Dedifferentiated amniotic fluid mesenchymal stem cell (primary cell): ENCODE measurements at regions not wholly inside any gene's neighbourhood (a gene's known extent, or its start where the extent isn't known, plus 50 kb on each side); places are given as distances from the start of the nearest gene placed in this dataset.

Experiments
- DNase-seq: peaks from one replicate; pipeline ENCODE4 v3.0.0-alpha.2; 2016; ENCODE audit errors: extremely low spot score

- DNase-seq, result no peak
Measured at GRCh38 chr14:98444077-98444476, 827.9 kb downstream of the BCL11B start.

DNA sequence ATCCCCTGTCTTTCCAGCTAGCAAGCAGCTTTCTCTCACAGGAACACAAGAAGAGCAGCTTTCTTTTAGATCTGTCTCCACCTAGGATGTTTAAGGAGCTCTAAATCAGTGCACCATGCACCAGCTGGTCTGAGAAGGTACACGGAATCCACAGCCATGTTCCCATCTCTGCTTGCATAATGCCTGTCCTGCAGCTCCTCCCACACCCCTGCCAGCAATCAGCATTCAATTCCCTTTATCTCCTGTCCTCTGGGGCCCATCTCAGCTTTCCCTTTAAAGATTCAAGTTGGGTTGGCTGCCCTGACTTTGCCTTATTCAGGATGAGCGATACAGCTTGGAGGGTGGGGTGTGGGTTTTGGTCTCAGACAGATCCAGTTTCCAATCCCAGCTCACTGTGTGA lies 826.3 kb downstream of the BCL11B start:
- no peak for DNase-seq

DNA sequence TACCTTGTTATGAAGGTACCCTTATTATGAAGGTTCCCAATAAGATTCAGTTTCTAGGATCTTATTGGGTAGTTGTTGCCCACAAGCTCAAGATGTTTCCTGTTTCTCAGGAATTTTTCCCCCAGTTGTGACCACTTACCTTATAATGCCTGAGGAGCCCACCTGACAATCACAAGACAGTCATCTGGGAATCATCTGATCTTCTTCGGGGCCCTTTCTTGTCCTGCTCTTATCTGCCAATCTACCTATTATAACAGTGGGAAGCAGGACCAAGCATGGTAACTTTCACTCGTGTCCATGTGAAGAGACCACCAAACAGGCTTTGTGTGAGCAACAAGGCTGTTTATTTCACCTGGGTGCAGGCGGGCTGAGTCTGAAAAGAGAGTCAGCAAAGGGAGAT lies 825.5 kb downstream of the BCL11B start:
- DNase-seq, result no peak

DNA sequence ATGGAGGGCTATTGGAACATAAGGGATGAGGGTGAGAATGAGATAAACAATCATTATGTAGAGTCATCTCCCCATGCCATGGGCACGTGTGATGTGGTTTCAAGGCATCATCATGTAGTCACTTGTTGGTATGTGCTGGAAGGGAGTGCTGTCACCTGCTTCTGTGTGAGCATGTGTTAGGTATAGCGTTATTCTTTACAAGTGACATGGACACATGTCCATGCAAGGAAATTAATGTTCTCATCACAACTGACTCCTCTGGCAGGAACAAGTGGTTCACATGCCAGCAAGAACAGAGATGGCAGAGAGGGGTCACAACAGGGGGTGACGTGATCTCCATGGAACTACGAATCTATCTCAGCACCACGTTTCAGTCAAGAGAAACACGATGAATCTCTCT lies 815.8 kb downstream of the BCL11B start:
- no peak for DNase-seq

GRCh38 chr14:98458702-98459101 lies 813.3 kb downstream of the BCL11B start:
- no peak for DNase-seq

- DNase-seq, result no peak
Measured at GRCh38 chr14:98462908-98463307, 809.1 kb downstream of the BCL11B start.

GRCh38 chr14:98466807-98467206 lies 805.2 kb downstream of the BCL11B start:
- DNase-seq, result no peak

GRCh38 chr14:98470663-98471062 lies 801.3 kb downstream of the BCL11B start:
- DNase-seq, result no peak

GRCh38 chr14:98474900-98475299 lies 797.1 kb downstream of the BCL11B start:
- DNase-seq, result no peak

GRCh38 chr14:98477935-98478334 lies 794.1 kb downstream of the BCL11B start:
- DNase-seq, result no peak

GRCh38 chr14:98489115-98489514 lies 782.9 kb downstream of the BCL11B start:
- no peak for DNase-seq

- DNase-seq, result no peak
Measured at GRCh38 chr14:98494582-98494981, 777.4 kb downstream of the BCL11B start.

DNA sequence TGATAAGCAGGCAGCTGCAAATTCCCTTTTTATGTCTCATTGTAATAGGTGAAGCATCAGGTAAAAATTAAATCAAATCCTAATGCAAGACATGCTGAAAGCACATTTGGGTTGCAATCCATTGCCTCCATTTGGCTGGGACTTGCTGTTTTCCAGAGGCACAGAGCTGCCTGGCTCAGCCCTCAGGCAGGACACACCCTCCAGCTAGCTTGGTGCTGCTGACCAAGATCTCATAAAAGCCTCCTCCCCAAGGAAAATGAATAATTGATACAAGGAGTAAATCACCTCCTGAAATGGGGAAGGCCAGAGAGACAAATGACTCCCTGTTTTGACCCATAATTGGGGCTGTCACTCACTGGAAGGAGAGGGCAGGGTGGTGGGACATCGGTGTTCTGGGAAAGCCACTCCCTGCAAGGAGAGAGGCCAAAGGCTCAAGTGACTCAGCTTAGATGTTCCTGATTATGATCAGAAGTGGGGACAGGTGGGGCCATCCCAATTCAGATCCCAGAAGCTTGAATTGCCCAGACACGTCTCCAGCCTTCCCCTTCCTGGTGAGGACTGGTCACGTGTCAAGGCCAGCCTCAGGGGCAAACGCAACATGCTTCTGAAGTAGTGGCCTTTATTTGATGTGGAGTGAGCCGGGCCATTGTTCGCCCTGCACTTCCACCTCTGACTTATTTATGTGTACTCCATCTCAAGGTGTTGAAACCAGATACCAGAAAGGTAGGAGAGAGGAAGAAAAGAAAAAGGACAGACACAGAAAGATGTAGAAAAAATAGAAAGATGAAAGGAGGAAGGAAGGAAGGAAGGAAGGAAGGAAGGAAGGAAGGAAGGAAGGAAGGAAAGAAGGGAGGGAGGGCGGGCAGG lies 773.7 kb downstream of the BCL11B start:
- DNase-seq, result peak; percentile 1

DNA sequence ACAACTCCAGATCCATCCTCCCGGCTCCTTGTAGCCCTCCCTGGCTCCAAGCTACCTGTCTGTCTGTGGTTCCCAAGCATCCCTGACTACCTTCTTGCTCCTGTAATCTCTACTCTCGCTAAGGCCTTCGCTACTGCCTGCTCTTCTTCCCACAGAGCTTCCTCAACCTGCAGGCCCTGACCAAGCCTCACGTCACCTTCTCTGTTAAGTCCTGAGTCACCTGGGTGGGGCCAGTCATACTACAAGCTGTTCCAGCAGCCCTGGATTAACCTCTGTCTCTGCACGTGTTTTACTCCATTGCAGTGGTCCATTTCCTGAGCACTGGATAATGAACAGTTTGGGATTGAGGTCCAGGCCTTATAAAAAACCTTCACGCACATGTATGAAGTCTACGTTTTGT lies 770.7 kb downstream of the BCL11B start:
- DNase-seq, result no peak

GRCh38 chr14:98501836-98502235 lies 770.2 kb downstream of the BCL11B start:
- no peak for DNase-seq

DNA sequence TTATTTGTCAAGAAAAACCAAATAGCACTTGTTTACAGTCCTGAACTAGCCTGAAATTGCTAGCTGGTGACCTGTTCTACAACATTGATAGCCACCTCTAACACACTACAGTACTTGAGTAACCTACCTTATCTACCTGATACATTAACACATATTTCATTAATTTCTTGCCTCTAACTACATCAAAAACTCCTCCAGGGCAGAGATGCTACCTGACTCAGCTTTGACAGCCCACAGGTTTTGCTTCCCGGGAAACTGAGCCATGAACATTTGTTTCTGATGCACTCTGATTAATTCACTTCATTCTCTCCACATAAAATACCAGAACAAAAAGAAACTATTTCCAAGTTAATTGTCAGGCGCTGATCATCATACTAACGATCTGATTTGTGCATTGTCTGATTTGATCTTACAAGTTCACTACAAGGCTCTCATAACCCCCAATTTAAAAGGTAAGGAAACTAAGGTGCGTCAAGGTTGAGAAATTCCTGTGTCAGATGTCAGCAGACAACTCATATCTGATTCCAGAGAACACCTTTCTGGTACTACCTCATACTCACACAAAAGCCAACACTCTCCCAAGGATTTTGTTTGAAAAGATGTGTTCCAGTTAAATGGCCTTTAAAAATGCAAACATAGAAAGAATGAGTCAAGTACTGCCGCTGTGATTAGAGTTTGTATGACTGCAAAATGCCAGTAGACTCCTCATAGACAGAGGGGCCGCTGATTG lies 768.7 kb downstream of the BCL11B start:
- DNase-seq, result no peak

- DNase-seq, result no peak
Measured at GRCh38 chr14:98507264-98507663, 764.7 kb downstream of the BCL11B start.

DNA sequence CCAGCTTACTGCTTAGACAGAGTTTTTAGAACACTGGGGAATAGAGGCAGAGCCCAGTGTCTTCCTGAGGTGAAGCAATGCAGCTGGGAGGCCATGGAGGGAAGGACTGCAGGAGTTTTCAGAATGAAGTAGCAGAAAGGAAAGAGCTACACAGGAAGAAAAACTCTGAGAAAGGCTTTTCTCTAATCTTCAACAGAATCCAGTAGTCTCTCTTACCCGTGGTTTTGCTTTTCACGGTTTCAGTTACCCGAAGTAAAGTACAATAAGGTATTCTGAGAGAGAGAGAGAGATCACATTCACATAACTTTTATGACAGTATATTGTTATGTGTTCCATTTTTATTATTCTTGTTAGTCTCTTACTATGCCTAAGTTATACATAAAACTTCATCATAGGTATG lies 761.6 kb downstream of the BCL11B start:
- no peak for DNase-seq

DNA sequence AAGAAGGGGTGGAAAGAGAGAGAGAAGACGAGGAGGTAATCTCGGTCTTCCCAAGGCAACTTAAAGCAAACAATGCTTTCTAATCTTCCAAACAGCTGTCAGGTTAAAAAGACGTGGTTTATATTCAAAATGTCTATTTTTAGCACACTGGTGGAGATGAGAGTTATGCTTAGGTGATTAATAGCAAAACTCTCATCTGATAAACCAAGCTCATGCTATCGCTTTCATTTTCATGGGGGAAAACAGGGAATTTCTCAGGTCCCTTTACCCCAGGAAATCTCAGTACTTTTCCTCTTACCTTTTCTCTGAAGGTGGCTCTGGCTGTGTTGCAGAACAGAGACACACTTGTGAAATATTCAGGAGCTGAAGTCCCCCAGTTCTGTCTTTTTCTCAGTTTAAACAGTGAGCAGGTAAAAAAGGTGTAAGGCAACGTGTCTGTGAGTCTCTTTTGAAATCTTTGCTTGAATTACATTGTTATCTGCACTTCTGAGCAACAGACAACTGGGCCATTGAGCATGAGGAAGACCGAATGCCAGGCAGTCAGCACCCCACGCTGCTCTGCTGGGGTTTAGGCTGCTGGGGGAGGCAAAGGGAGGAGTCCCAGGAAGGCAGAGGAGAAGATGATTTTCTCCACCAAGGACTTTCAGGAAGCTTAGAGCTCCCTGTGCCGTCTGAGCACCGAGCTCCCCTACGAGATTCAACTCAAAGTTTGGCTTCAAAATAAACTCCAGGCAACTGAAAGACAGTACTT lies 759.3 kb downstream of the BCL11B start:
- DNase-seq, result no peak

DNA sequence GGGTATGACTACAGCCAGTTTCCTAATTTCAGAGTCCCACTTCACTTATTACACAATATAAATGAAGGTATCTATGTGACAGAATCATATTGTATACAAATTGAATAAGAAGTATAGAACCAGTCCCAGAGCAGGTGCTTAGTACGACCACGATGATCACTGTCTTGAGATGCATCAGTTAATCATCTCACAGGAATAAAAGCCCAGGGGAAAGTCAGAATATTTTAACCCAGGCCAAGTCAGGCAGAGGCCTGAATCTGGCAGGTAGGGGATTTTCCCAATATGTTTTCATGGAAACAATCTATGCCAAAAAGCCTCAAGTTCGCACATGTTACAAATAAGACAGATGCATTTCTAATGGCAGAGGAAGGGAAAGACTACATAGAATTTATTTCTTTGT lies 758.4 kb downstream of the BCL11B start:
- no peak for DNase-seq

GRCh38 chr14:98514016-98514415 lies 758.0 kb downstream of the BCL11B start:
- DNase-seq, result no peak

GRCh38 chr14:98536256-98536655 lies 735.7 kb downstream of the BCL11B start:
- no peak for DNase-seq

GRCh38 chr14:98542316-98542715 lies 729.7 kb downstream of the BCL11B start:
- DNase-seq, result no peak
